ENCODE measurements at regions not wholly inside any gene's neighbourhood (a gene's known extent, or its start where the extent isn't known, plus 50 kb on each side); places are given as distances from the start of the nearest gene placed in this dataset.

- TF ChIP-seq REST (IDR thresholded peaks at IDR 0.05; ENCODE audit: borderline replicate concordance) (no peak), REST (CRISPR knock-in tag; IDR thresholded peaks at IDR 0.05; ENCODE audit: low read depth) (no peak), YY1 (IDR thresholded peaks at IDR 0.05; ENCODE audit: borderline replicate concordance in 1 of 3, control insufficient read depth in 1 of 3, extremely low read depth in 1 of 3, insufficient read depth in 3 of 3, insufficient read length in 1 of 3, insufficient replicate concordance in 2 of 3, low read depth in 1 of 3, low read length in 2 of 3) (no peak), NFIC (IDR thresholded peaks at IDR 0.05) (no peak), PRDM10 (IDR thresholded peaks at IDR 0.05; ENCODE audit: partially characterized antibody) (no peak), HNRNPUL1 (IDR thresholded peaks at IDR 0.05; ENCODE audit: low read length) (no peak), EP300 (IDR thresholded peaks at IDR 0.05; ENCODE audit: low read length) (no peak), CTCF (IDR thresholded peaks at IDR 0.05 in 2 of 3, conservative IDR thresholded peaks at IDR 0.05 in 1 of 3; ENCODE audit: insufficient read depth in 2 of 3, low read depth in 1 of 3, low read length in 3 of 3) (no peak)
- TF ChIP-seq, protein P1, sequence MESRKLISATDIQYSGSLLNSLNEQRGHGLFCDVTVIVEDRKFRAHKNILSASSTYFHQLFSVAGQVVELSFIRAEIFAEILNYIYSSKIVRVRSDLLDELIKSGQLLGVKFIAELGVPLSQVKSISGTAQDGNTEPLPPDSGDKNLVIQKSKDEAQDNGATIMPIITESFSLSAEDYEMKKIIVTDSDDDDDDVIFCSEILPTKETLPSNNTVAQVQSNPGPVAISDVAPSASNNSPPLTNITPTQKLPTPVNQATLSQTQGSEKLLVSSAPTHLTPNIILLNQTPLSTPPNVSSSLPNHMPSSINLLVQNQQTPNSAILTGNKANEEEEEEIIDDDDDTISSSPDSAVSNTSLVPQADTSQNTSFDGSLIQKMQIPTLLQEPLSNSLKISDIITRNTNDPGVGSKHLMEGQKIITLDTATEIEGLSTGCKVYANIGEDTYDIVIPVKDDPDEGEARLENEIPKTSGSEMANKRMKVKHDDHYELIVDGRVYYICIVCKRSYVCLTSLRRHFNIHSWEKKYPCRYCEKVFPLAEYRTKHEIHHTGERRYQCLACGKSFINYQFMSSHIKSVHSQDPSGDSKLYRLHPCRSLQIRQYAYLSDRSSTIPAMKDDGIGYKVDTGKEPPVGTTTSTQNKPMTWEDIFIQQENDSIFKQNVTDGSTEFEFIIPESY (CRISPR knock-in tag; IDR thresholded peaks at IDR 0.05) = no peak
These were observed 1736.4 kb downstream of the TP53TG3F start for GRCh38 chr16:35195864-35196216.

Data from K562 (cell line).